Stimulated activated CD4-positive, alpha-beta T cell treated with anti-CD3 and anti-CD28 coated beads, Interleukin-4, amount 100 ng/mL, for 48 hours (primary cell): ENCODE measurements at regions not wholly inside any gene's neighbourhood (a gene's known extent, or its start where the extent isn't known, plus 50 kb on each side); places are given as distances from the start of the nearest gene placed in this dataset.

Experiments
- DNase-seq, 2 donors: peaks; one replicate each; pipeline ENCODE4 v3.0.0-alpha.2; 2020; ENCODE audit warnings: low read depth in 2 of 2

DNA sequence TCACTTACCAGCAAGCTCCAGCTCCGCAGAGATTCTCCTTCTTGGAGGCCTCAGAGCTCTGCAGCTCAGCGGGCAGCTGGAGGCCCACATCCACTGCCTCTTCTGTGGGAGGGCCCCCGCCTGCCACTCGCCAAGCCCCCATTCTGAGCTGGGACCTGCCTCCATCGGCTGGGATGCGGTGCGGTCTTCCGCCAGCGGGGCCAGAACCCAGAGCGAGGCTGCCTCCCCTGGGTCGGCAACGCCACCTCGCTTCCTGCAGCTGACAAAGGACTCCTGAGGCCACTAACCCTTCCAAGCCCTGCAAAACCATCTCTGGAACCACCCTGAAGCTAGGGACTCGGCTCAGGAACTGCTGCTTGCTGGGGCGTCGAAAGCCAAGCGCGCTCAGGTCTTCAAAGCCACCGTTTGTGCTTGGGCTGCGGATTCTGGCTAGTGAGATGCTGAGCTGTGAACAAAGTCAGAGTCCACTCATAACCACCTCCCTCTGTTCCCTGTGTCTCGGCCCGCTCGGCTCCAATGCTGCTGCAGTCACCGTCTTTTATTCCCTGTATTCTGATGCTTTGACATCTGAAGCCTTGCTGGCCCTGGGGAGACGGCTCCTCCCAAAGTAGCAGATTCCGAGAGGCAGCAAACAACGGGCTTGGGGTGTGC lies 174.3 kb downstream of the ENGASE start:
- DNase-seq, result no peak

- DNase-seq, result no peak
These were observed 171.9 kb downstream of the ENGASE start for GRCh38 chr17:79246225-79247190.

DNA sequence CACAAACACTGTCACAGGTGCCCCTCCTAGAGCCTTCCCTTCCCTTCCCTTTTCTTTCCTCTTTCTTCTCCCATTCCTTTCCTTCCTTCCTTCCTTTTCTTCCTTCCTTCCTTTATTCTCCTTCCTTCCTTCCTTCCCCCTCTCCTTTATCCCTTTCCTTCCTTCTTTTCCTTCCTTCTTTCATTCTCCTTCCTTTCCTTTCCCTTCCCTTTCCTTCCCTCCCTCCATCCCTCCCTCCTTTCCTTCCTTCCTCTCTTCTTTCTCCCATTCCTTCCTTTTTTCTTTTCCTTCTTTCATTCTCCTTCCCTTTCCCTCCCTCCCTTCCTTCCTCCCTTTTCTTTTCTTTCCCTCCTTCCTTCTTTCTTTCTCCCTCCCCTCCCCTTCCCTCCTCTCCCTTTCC lies 170.0 kb downstream of the ENGASE start:
- no peak for DNase-seq

- DNase-seq, result no peak
These were observed 169.4 kb downstream of the ENGASE start for GRCh38 chr17:79243996-79244395.

- DNase-seq, result no peak
These were observed 169.0 kb downstream of the ENGASE start for GRCh38 chr17:79243603-79243990.

DNA sequence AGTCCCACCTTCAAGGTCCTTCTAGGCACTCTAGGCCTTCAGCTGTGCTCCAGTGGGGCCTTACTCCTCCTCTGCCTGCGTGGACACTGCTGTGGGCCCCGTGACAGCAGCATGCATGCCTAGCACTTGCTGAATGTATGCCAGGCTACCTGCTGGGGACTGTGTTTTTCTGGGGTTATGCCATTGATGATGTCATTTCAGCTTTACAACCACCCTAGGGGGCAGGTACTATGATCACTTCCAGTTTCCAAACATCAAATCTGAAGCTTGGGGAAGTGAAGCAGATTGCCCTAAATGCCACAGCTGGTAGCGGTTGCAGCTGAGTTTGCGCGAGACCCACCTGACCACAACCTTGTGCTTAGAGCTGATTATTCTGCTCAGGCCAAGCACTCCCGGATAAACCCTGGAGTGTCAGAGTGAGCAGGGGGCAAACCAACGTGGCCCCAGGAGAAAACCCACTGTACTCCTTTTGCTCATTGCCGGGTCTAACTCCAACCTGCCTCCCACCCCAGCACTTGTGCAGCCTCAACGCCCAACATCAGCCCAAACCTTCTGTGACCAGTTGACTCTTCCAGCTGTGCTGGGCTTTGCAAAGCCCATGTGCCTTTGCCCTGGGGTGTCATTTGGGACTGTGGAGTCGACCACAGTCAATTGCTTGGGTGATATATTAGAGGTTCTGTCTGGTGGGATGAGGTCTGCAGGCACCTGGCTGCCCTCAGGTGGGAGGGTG lies 168.4 kb downstream of the ENGASE start:
- no peak for DNase-seq

DNA sequence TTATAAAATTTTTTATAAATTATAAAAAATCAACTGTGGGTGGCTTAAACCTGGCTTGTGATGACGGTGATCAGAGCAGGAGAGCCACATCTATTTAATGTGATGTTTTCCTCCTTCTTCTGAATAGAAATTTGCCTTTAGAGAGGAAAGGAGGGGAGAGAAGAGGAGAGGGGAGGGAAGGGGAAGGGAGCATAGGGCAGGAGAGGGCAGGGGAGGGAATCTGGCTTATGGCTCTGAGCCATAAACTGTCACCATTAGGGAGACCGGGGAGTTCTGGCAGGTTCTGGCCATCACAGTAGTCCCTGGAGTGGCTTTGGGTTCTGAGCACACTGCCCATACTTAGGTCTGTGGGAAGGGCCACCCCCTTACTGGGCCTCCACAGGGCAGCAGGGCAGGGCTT lies 167.8 kb downstream of the ENGASE start:
- no peak for DNase-seq

- no peak for DNase-seq
These were observed 167.0 kb downstream of the ENGASE start for GRCh38 chr17:79241616-79242015.

DNA sequence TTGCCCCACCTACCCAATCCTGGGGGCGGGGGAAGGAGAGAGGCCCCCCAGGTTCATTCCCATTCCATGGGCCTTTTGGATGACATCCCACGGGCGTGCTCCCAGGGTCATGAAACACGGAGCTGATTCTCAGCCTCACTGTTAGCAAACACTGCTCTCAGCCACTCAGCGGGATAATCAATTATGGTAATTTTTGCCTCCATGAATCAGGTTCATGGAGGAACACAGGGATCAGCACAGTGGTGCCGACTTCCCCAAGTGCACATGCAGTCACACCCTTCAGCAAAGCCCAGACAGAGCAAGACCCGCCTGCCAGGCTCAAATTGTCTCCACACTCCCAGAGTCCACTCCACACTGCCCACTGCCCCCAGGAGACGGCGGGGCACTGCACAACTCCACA lies 164.6 kb downstream of the ENGASE start:
- DNase-seq, result no peak

DNA sequence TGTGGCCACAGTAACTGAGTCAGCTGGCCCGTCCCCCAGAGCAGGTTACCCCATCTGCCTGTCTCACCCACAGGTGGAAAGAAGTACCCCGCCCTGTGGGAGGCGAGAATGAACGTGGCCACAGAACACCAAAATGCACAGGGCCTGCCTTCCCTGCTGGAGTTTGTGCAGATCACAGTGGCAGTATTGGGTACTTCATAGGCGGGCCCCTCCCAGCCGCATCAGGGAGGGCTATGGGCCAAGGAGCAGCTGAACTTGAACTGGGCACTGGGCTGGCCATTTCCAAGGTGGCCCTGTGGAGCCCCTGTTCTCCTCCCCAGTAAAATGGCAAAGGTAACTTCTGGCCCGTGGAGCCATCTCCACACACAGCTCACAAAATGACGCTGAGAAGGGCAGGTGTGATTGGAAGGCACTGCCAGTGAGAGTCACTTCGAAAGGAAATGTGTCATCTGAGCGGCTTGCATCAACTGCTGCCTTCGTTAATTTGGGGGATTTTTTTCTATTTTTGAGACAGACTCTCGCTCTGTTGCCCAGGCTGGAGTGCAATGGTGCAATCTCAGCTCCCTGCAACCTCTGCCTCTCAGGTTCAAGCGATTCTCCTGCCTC lies 162.9 kb downstream of the ENGASE start:
- no peak for DNase-seq

DNA sequence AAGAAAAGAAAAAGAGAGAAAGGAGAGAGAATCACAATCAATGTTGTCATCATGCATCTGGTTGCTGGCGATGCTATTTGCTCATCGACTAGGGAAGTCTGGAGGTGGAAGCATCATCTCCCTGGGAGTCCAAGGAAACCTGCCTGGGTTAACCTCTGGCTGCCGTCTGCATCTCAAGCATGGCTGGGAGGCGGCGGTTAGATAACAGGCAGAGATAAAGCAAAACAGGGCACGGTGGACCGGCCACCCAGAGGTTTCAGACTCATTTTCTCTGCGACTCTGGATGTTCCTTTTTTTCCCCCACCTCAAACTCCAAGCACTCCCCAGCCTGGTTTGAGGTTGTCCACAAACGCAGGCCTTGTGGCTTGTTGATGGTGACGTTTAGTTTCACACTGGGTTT lies 161.2 kb downstream of the ENGASE start:
- DNase-seq, result no peak

GRCh38 chr17:79233916-79234551 lies 159.4 kb downstream of the ENGASE start:
- no peak for DNase-seq

DNA sequence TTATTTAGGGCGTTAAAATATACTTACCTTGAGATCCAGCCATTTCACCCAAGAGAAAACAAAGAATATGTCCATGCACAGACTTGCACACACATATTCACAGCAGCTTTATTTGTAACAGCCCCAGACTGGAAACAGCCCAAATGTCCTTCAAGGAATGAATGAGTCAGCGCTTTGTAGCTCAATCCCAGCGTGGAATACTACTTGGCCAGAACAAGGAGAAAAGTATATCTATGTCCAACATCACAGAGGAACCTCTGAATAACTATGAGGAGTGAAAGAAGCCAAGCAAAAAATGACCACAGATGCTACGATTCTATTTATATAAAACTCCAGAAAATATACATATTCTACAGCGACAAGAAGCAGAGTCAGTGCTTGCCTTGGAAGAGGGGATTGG lies 158.3 kb downstream of the ENGASE start:
- no peak for DNase-seq

- no peak for DNase-seq
These were observed 157.2 kb downstream of the ENGASE start for GRCh38 chr17:79231766-79232287.

DNA sequence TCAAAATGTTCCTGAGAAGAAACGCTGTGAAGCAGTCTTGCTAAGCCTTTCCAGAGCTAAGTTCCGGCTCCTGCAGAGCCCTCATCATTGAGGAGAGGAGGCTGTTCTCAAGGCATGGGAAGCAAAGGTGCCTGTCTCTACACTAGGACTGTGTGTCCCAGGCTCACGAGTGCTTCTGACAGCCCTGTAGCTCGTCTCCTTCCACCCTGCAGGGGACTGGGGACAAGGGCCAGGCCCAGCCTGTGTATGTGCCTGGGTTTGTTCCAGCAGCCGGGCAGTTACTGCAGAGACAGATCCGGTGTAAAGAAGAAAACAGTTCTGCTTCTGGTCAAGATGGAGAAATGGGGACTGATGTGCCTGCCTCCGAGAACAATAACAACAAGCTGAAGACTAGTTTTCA lies 156.0 kb downstream of the ENGASE start:
- DNase-seq, result no peak

DNA sequence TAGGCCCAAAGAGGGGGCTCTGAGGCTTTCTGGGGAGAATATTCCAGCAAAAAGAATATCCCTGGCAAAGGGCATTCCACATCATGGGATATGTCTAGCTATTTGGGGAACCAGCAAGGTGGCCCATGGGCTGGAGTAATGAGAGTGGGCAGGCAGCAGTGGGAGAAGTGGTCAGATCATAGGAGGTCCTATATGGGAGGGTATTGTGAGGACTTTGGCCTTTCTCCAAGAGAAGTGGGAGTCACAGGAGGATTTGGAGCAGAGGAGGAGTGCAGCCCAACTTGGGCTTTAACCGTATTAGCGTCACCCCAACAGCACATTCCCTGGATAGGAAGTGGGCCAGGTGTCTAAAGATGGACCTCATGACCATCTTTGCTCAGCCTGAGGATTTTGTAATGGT lies 151.4 kb downstream of the ENGASE start:
- DNase-seq, result no peak

GRCh38 chr17:79224903-79225302 lies 150.3 kb downstream of the ENGASE start:
- no peak for DNase-seq

- no peak for DNase-seq
These were observed 149.9 kb downstream of the ENGASE start for GRCh38 chr17:79224476-79224875.

DNA sequence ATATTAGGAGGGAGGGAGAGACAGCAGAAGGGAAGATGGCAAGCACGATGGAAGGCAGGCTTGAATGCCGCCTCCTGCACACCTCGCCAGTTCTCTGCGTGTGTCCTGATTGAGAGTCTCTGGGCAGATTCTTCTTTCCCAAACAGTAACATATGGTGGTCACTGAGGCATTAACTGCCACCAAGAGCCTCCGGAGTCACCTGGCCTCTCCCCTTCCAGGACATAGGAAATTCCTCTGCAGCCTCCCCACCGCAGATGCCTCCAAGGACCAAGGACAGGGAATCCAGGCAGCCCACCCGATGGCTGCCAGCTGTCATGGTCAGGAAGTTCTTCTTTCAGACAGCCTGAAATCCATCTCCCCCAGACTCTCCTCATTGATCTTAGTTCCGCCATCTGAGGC lies 149.3 kb downstream of the ENGASE start:
- DNase-seq, result no peak

DNA sequence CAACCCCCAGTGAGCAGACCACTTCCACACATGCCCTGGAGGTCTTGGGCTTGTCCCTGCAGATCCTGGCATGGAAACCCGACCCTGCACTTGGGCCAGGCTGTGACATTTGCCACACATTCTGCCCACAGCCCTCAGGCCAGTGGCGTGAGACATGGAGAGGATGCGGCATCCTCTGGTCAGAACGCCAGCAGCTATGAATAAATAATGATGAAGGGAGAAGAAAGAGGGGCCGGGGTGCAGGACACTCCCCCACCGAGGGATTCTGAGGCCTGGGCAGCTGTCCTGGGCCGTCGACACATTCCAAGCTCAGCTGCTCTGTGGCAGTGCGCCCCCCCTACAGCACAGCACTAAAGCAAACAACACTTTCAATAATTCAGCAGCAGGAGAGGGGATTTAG lies 148.8 kb downstream of the ENGASE start:
- DNase-seq, result no peak

GRCh38 chr17:79221597-79221996 lies 147.0 kb downstream of the ENGASE start:
- no peak for DNase-seq
